ENCODE measurements at regions not wholly inside any gene's neighbourhood (a gene's known extent, or its start where the extent isn't known, plus 50 kb on each side); places are given as distances from the start of the nearest gene placed in this dataset.

GRCh38 chr10:113261161-113261560 lies 291.7 kb upstream of the HABP2 start:
- TF ChIP-seq CTCF (IDR thresholded peaks at IDR 0.05; ENCODE audit: low read depth, low read length): no peak
- TF ChIP-seq EZH2phosphoT487 (IDR thresholded peaks at IDR 0.05; ENCODE audit: low read depth): no peak

Data from OCI-LY3 (cell line).